Fibroblast of the aortic adventitia (primary cell): ENCODE measurements at regions not wholly inside any gene's neighbourhood (a gene's known extent, or its start where the extent isn't known, plus 50 kb on each side); places are given as distances from the start of the nearest gene placed in this dataset.

Experiments
- DNase-seq: peaks from one replicate; pipeline ENCODE4 v3.0.0-alpha.2; 2010; ENCODE audit warnings: low read depth
- H3K4me3 ChIP-seq: 2 replicates; pipeline ENCODE4 v1.5.1; 2011; ENCODE audit warnings: low read depth, mild to moderate bottlenecking, control low read depth, low read length, moderate library complexity
- CTCF ChIP-seq: IDR thresholded peaks from 2 replicates; pipeline ENCODE4 v1.5.1; 2011; ENCODE audit warnings: mild to moderate bottlenecking, low read length, control low read depth, inconsistent platforms; ENCODE audit not compliant: insufficient read depth

- H3K4me3 ChIP-seq = no peak overlapping the region
- no peak for TF ChIP-seq CTCF
- DNase-seq = peak; percentile 60
These were observed 149.9 kb downstream of the RBM43 start for GRCh38 chr2:151111599-151112278.

GRCh38 chr2:151106805-151107506 lies 154.7 kb downstream of the RBM43 start:
- peak; percentile 11 for DNase-seq
- no peak overlapping the region for H3K4me3 ChIP-seq
- no peak for TF ChIP-seq CTCF

- TF ChIP-seq CTCF = no peak
- DNase-seq = no peak
- H3K4me3 ChIP-seq = no peak overlapping the region
These were observed 158.1 kb downstream of the RBM43 start for GRCh38 chr2:151103551-151103950.

DNA sequence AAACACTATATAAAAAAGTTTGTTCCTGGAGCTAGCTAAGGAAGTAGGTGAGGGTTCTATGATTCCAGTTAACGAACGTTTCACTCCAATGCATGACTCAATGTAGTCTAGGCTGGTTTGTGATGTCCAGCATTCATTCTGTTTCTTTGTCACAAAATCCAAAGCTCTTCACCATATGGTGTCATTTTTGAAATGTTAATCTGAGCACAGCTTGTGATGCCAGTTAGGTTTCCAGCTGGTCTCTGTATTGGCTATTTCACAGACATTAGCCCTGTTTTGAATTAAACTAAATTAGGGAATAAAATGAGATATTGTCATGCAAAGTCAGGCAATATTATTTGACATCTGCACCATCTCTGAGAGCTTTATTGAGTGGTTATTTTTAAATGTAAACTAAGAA lies 159.4 kb downstream of the RBM43 start:
- no peak overlapping the region for H3K4me3 ChIP-seq
- DNase-seq = no peak
- no peak for TF ChIP-seq CTCF

GRCh38 chr2:151098841-151099240 lies 162.8 kb downstream of the RBM43 start:
- no peak overlapping the region for H3K4me3 ChIP-seq
- no peak for TF ChIP-seq CTCF
- no peak for DNase-seq

DNA sequence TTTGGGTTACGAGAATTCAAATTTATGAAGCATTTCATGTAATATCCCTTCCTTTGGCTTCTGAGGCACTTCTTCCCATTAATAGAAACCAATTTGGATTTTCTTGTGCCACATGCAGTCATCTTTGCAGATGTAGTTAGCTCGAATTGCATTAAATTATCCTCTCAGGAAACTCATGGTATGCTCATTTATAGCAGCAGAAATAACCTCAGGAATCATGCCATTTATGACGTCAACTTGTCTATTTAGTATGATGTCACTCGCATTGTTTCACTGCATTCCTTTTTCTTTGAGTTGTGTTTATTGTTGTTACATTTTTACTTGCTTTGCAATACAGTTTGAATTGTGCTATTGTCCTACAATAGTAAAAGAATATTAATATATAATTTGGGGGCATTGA lies 163.8 kb downstream of the RBM43 start:
- DNase-seq = no peak
- no peak for TF ChIP-seq CTCF
- H3K4me3 ChIP-seq = no peak overlapping the region
